ENCODE measurements at regions not wholly inside any gene's neighbourhood (a gene's known extent, or its start where the extent isn't known, plus 50 kb on each side); places are given as distances from the start of the nearest gene placed in this dataset.
A peak's percentile ranks its signal among the peaks of the same experiment; 100 is the strongest.

DNA sequence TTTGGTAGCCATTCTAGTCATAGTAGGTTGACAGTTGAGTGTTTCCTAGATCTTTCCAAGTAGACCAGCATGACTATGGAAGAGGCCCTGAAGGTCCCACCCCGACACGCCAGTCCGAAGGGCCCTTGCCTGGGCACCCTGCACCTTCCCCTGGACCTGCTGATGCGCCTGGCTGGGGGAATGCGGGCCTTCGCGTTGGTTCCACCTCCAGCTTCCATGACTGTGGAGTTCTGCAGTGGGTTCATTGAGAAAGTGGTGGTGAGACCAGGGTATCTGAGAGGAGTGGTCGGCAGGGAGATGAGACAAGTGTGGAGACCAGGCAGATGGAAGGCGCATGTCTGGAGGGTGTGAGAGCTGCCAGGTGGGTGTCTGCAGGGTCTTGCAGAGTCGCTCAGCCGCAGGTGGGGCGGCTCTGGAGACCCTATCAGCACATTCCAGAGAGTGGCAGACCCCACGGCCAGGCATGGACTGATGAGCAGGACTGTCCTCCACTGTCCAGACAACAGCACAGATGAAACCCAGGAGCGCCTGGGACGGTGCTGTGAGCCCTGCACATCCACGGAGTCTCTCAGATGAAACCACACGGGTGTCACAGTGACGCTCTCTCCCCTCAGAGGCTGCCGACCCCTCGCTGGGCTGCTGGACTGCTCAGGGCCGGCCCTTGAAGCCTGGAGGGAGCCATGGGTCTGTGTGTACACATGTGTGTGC is 182.5 kb upstream of the HDAC4 start:
- H3K27me3 ChIP-seq: peaks cover 8% of the 10 kb centered on the region
- H3K27ac ChIP-seq: no peak overlapping the region
- H3K4me1 ChIP-seq: no peaks in the 10 kb centered on the region
- no peak for DNase-seq (ENCODE audit: low spot score in 2 of 2)
- no peak overlapping the region for H3K4me3 ChIP-seq
- TF ChIP-seq POLR2A (IDR thresholded peaks at IDR 0.05) (no peak), EP300 (IDR thresholded peaks at IDR 0.05) (no peak), POLR2AphosphoS5 (IDR thresholded peaks at IDR 0.05) (no peak), CTCF (IDR thresholded peaks at IDR 0.05) (no peak)
- no peaks in the 10 kb centered on the region for H3K36me3 ChIP-seq
- 98% methylated on average over 15 of the region's 21 CpGs for WGBS
- H3K9me3 ChIP-seq: no peaks in the 10 kb centered on the region

GRCh38 chr2:239582476-239582875 is 181.7 kb upstream of the HDAC4 start:
- Histone ChIP-seq H3K27ac (no peak overlapping the region), H3K4me1 (no peaks in the 10 kb centered on the region), H3K9me3 (no peaks in the 10 kb centered on the region), H3K4me3 (no peak overlapping the region), H3K27me3 (peaks cover 8% of the 10 kb centered on the region), H3K36me3 (no peaks in the 10 kb centered on the region)
- no peak for DNase-seq (ENCODE audit: low spot score in 2 of 2)
- TF ChIP-seq CTCF (IDR thresholded peaks at IDR 0.05) (no peak), POLR2AphosphoS5 (IDR thresholded peaks at IDR 0.05) (no peak), EP300 (IDR thresholded peaks at IDR 0.05) (no peak), POLR2A (IDR thresholded peaks at IDR 0.05) (no peak)
- WGBS: 88% methylated on average over 6 of the region's 6 CpGs

DNA sequence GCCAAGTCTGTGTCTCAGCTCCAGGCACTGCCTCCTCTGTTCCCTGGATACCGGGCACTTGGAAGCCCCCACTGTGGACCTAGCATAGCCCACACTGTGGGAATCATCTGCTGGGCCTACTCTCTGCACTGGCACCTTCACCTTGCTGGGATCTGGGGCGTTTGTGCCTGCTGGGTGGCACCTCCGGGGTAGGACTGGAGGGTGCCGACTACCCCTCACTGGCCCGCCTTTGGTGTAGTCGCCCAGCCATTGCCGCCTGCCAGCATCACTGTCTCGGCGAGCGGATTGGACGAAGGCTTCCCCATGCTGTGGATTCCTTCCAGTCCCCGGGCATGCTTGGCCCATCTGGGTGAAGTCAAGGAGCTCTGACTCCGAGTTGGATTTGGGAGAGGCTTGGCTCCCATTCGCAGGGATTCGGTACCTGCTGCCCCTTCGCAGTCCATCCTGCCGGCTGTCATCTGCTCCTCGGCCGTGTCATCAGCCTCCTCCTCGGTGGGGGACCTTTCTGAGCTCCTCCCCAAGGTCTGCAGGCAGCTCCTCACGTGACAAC is 180.6 kb upstream of the HDAC4 start:
- peak in 1 of 2 donors; percentile 35 for DNase-seq (ENCODE audit: low spot score in 2 of 2)
- Histone ChIP-seq H3K9me3 (no peaks in the 10 kb centered on the region), H3K27ac (no peak overlapping the region), H3K4me3 (no peak overlapping the region), H3K4me1 (no peaks in the 10 kb centered on the region), H3K27me3 (peaks cover 8% of the 10 kb centered on the region), H3K36me3 (no peaks in the 10 kb centered on the region)
- TF ChIP-seq CTCF (IDR thresholded peaks at IDR 0.05) (no peak), EP300 (IDR thresholded peaks at IDR 0.05) (no peak), POLR2AphosphoS5 (IDR thresholded peaks at IDR 0.05) (no peak), POLR2A (IDR thresholded peaks at IDR 0.05) (no peak)
- 88% methylated on average over 12 of the region's 21 CpGs for WGBS

DNA sequence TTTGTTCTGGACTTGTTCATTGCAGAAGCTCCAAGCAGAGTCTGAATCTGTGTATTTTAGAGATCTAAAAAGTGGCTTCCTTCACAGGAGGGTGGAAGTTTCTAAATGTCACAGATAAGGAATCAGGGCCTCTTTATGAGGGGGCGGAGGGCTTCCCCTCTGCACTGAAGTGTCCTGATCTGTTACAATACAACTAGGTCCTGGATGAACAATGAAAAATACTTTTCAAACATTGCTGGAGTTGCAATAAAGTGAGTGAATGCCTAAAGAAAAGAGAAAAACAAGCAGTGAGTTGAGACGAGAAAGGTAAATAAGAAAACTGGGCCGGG is 179.3 kb upstream of the HDAC4 start:
- no peak overlapping the region for H3K4me3 ChIP-seq
- H3K9me3 ChIP-seq: no peaks in the 10 kb centered on the region
- WGBS: 55% methylated on average over 3 of the region's 3 CpGs
- no peak for DNase-seq (ENCODE audit: low spot score in 2 of 2)
- no peaks in the 10 kb centered on the region for H3K36me3 ChIP-seq
- no peak overlapping the region for H3K27ac ChIP-seq
- TF ChIP-seq POLR2AphosphoS5 (IDR thresholded peaks at IDR 0.05) (no peak), EP300 (IDR thresholded peaks at IDR 0.05) (no peak), POLR2A (IDR thresholded peaks at IDR 0.05) (no peak), CTCF (IDR thresholded peaks at IDR 0.05) (no peak)
- H3K4me1 ChIP-seq: no peaks in the 10 kb centered on the region
- H3K27me3 ChIP-seq: peaks cover 17% of the 10 kb centered on the region

DNA sequence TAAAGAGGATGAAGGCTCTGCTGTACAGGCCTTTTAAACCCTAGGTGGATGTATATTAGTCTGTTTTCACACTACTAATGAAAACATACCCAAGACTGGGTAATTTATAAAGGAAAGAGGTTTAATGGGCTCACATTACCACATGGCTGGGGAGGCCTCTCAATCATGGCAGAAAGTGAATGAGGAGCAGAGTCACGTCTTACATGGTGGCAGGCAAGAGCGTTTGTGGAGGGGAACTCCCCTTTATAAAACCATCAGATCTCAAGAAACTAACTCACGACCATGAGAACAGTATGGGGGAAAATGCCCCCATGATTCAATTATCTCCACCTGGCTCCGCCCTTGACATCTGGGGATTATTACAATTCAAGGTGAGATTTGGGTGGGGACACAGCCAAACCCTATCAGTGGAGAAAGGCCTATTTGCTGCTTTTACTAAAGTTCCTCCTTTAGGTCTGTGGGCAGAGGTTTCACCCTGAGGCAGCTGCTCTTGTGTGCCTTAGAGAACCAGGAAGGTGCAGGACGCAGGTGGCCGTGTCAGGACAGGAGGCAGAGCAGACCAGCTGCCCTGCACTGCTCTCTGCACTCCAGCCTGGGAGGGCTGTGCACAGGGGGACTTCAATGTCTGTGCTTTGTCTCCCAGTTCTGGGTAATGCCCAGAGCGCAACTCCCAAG is 178.8 kb upstream of the HDAC4 start:
- TF ChIP-seq POLR2AphosphoS5 (IDR thresholded peaks at IDR 0.05) (no peak), EP300 (IDR thresholded peaks at IDR 0.05) (no peak), CTCF (IDR thresholded peaks at IDR 0.05) (no peak), POLR2A (IDR thresholded peaks at IDR 0.05) (no peak)
- Histone ChIP-seq H3K4me3 (no peak overlapping the region), H3K9me3 (no peaks in the 10 kb centered on the region), H3K4me1 (peaks cover 3% of the 10 kb centered on the region), H3K27ac (no peak overlapping the region), H3K36me3 (no peaks in the 10 kb centered on the region), H3K27me3 (peaks cover 12% of the 10 kb centered on the region)
- no peak for DNase-seq (ENCODE audit: low spot score in 2 of 2)
- 93% methylated on average over 5 of the region's 7 CpGs for WGBS

Data from suprapubic skin (tissue), 4 donors.